HG02678 (cell line): ENCODE measurements at regions not wholly inside any gene's neighbourhood (a gene's known extent, or its start where the extent isn't known, plus 50 kb on each side); places are given as distances from the start of the nearest gene placed in this dataset.
"Not testable (repeated sequence)": the region's sequence is repeated elsewhere in the genome, so short reads cannot be mapped to it uniquely, and the experiment has no call there.

Source experiments
- ATAC-seq: cut with Tn5 transposase; IDR thresholded peaks from one replicate; pipeline ENCODE4 v1.9.1; 2021; ENCODE audit warnings: mild to moderate bottlenecking, moderate library complexity; ENCODE audit not compliant: unreplicated experiment

- ATAC-seq = no peak
These were observed 1072.7 kb downstream of the EPHA3 start for GRCh38 chr3:90180096-90180495.

GRCh38 chr3:90180543-90180942 is 1073.1 kb downstream of the EPHA3 start:
- no peak for ATAC-seq

- peak; percentile 92 for ATAC-seq
These were observed 1075.0 kb downstream of the EPHA3 start for GRCh38 chr3:90182291-90182976.

GRCh38 chr3:90184861-90185260 is 1077.4 kb downstream of the EPHA3 start:
- no peak for ATAC-seq

- not testable (repeated sequence) for ATAC-seq
These were observed 1090.0 kb downstream of the EPHA3 start for GRCh38 chr3:90197383-90197782.

- not testable (repeated sequence) for ATAC-seq
These were observed 1095.5 kb downstream of the EPHA3 start for GRCh38 chr3:90202931-90203330.

GRCh38 chr3:90206482-90206881 is 1099.1 kb downstream of the EPHA3 start:
- not testable (repeated sequence) for ATAC-seq

GRCh38 chr3:90207353-90208097 is 1100.1 kb downstream of the EPHA3 start:
- not testable (repeated sequence) for ATAC-seq

- no peak for ATAC-seq
These were observed 1114.5 kb downstream of the EPHA3 start for GRCh38 chr3:90221900-90222299.

- no peak for ATAC-seq
These were observed 1134.1 kb downstream of the EPHA3 start for GRCh38 chr3:90241481-90241880.

GRCh38 chr3:90253131-90253530 is 1145.7 kb downstream of the EPHA3 start:
- no peak for ATAC-seq

- ATAC-seq = no peak
These were observed 1154.3 kb downstream of the EPHA3 start for GRCh38 chr3:90261481-90262433.
